HFF-Myc (cell line): ENCODE measurements at regions not wholly inside any gene's neighbourhood (a gene's known extent, or its start where the extent isn't known, plus 50 kb on each side); places are given as distances from the start of the nearest gene placed in this dataset.

Experiments
- DNase-seq: peaks from one replicate; pipeline ENCODE4 v3.0.0-alpha.2; 2011; ENCODE audit warnings: low read depth; ENCODE audit errors: extremely low read depth
- H3K4me3 ChIP-seq: replicated peaks from 2 replicates; pipeline ENCODE4 v1.5.1; 2011; ENCODE audit warnings: low read depth, mild to moderate bottlenecking, control low read depth, low read length
- TF ChIP-seq, protein P1 (sequence below): IDR thresholded peaks from 2 replicates; pipeline ENCODE4 v1.5.1; 2012; ENCODE audit warnings: mild to moderate bottlenecking, low read depth, low read length, control low read depth; ENCODE audit errors: missing control alignments

DNA sequence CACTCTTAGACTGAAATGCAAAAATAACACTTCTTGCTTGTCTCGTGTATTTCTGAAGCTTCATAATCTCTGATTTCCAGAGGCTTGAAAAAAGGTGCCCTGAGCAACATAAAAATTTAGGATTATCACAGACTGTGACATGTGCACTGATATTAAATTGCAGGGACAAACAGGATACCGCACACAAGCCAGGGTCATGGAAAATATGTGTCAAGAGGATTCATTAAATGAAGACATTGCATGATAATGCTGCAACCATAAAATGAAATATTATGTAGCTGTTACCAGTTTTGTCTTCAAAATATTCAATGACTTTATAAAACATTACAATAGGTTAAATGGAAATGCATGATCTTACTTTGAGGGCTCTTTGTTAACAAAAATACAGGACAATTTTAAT is 328.0 kb downstream of the KCTD8 start:
- TF ChIP-seq, protein P1, sequence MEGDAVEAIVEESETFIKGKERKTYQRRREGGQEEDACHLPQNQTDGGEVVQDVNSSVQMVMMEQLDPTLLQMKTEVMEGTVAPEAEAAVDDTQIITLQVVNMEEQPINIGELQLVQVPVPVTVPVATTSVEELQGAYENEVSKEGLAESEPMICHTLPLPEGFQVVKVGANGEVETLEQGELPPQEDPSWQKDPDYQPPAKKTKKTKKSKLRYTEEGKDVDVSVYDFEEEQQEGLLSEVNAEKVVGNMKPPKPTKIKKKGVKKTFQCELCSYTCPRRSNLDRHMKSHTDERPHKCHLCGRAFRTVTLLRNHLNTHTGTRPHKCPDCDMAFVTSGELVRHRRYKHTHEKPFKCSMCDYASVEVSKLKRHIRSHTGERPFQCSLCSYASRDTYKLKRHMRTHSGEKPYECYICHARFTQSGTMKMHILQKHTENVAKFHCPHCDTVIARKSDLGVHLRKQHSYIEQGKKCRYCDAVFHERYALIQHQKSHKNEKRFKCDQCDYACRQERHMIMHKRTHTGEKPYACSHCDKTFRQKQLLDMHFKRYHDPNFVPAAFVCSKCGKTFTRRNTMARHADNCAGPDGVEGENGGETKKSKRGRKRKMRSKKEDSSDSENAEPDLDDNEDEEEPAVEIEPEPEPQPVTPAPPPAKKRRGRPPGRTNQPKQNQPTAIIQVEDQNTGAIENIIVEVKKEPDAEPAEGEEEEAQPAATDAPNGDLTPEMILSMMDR = no peak
- DNase-seq = no peak
- no peak overlapping the region for H3K4me3 ChIP-seq

DNA sequence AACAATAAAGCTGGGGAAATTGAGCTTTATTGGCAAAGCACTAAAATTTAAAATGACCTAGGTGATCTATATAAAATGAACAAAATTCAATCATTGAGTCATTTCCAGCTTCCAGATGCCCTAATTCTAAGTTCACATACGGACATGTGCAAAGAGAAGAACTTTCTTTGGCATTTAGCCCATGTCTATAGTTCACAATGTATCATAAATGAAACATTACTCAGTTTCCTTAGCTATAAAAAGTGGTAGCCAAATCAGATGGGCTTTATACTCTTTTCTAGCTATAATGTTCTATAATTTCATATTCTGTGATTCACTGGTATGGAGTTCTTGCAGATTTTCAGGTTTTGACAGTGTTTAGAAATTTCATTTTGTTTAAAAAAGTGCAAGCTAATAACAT is 327.4 kb downstream of the KCTD8 start:
- DNase-seq = no peak
- no peak overlapping the region for H3K4me3 ChIP-seq
- TF ChIP-seq, protein P1 = no peak
